H1 (cell line): ENCODE measurements at regions not wholly inside any gene's neighbourhood (a gene's known extent, or its start where the extent isn't known, plus 50 kb on each side); places are given as distances from the start of the nearest gene placed in this dataset.

Source experiments
- ATF3 ChIP-seq: IDR thresholded peaks from 2 replicates; pipeline ENCODE4 v1.6.1; 2011; ENCODE audit warnings: low read depth, mild to moderate bottlenecking, low read length; ENCODE audit not compliant: insufficient read depth
- BCL11A ChIP-seq, 2 experiments: IDR thresholded peaks; one replicate each; pipeline ENCODE4 v1.6.1; 2011; ENCODE audit warnings: low read depth in 2 of 2, low read length in 2 of 2, mild to moderate bottlenecking in 2 of 2
- CBX8 ChIP-seq: fragments of 300-800, 300-1000 bp; sonication (generic); IDR thresholded peaks from 2 replicates; pipeline ENCODE4 v1.7.1; 2016; ENCODE audit warnings: low read depth, low read length, borderline replicate concordance
- KDM1A ChIP-seq: fragments of 200-600, 300-600 bp; sonication (generic); IDR thresholded peaks from 2 replicates; pipeline ENCODE4 v1.7.1; 2016; ENCODE audit warnings: mild to moderate bottlenecking, low read length, borderline replicate concordance
- TAF7 ChIP-seq: optimal IDR thresholded peaks from 2 replicates; pipeline ENCODE3; 2011; ENCODE audit warnings: low read depth, mild to moderate bottlenecking, inconsistent platforms, low read length, moderate library complexity, borderline replicate concordance

GRCh38 chr18:78882585-78882984 lies 97.0 kb upstream of the SALL3 start (continued):
- TF ChIP-seq ATF3 (no peak), CBX8 (no peak), BCL11A (IDR thresholded peaks at IDR 0.05; ENCODE audit: low read depth in 2 of 2, low read length in 2 of 2) (no peak), KDM1A (no peak), TAF7 (no peak)
